Panc1 (cell line): ENCODE measurements at regions not wholly inside any gene's neighbourhood (a gene's known extent, or its start where the extent isn't known, plus 50 kb on each side); places are given as distances from the start of the nearest gene placed in this dataset.
"Not testable (repeated sequence)": the region's sequence is repeated elsewhere in the genome, so short reads cannot be mapped to it uniquely, and the experiment has no call there.

Experiments used
- ATAC-seq: fragments of 200-7000 bp; cut with Tn5 transposase; 2 replicates; pipeline ENCODE4 v1.9.1; 2020; ENCODE audit warnings: mild to moderate bottlenecking, moderate library complexity
- BruUV-seq: library from RNA; stranded (reverse); fragments of 400-500 nt; replicated peaks from 2 replicates; lab custom pipeline; 2021; lab: Mats Ljungman, UMichigan
- CTCF ChIA-PET: fragments of 300-600 bp; sonication (Branson Sonifier 250); formaldehyde crosslinking; loops from one replicate; lab custom pipeline; 2022; ENCODE audit warnings: antibody characterized with exemption; lab: Charles Lee
- POLR2A ChIA-PET: fragments of 300-600 bp; sonication (Branson Sonifier 250); formaldehyde crosslinking; loops from one replicate; lab custom pipeline; 2022; ENCODE audit warnings: antibody characterized with exemption; lab: Charles Lee
- DNase-seq: peaks from one replicate; pipeline ENCODE4 v3.0.0-alpha.2; 2010; ENCODE audit warnings: low read depth, low spot score
- H3K27ac ChIP-seq: 2 replicates; pipeline ENCODE4 v1.5.1; 2011; ENCODE audit warnings: mild to moderate bottlenecking, low read length, inconsistent platforms
- H3K27me3 ChIP-seq: fragments of 200-500 bp; sonication (Bioruptor generic); 2 replicates; pipeline ENCODE4 v1.6.0; 2014; ENCODE audit warnings: low read length, inconsistent platforms; ENCODE audit not compliant: control insufficient read depth, insufficient read depth
- H3K36me3 ChIP-seq: fragments of 200-500 bp; sonication (Bioruptor generic); 2 replicates; pipeline ENCODE4 v1.5.1; 2014; ENCODE audit warnings: inconsistent platforms, mild to moderate bottlenecking, low read length, moderate library complexity; ENCODE audit not compliant: control insufficient read depth, insufficient read depth
- H3K4me1 ChIP-seq: 2 replicates; pipeline ENCODE4 v1.5.1; 2011; ENCODE audit warnings: inconsistent platforms, mild to moderate bottlenecking, low read length, moderate library complexity; ENCODE audit not compliant: control insufficient read depth, insufficient read depth
- H3K4me3 ChIP-seq, 2 experiments: 2 replicates each; pipeline ENCODE4 v1.5.1; 2011 to 2012; ENCODE audit warnings: low read depth in 2 of 2, low read length in 2 of 2, mild to moderate bottlenecking in 2 of 2, inconsistent platforms in 1 of 2, moderate library complexity in 1 of 2
- H3K9me3 ChIP-seq: fragments of 200-500 bp; sonication (Bioruptor generic); 2 replicates; pipeline ENCODE4 v1.5.1; 2014; ENCODE audit warnings: low read depth, mild to moderate bottlenecking, inconsistent platforms, low read length, moderate library complexity; ENCODE audit not compliant: control insufficient read depth, insufficient read depth
- POLR2AphosphoS5 ChIP-seq: IDR thresholded peaks from 2 replicates; pipeline ENCODE4 v1.6.1; 2012; ENCODE audit warnings: mild to moderate bottlenecking, low read depth, low read length, moderate library complexity
- SIN3A ChIP-seq: IDR thresholded peaks from 2 replicates; pipeline ENCODE4 v1.6.1; 2012; ENCODE audit warnings: low read depth, mild to moderate bottlenecking, low read length, moderate library complexity, borderline replicate concordance; ENCODE audit not compliant: insufficient read depth
- TCF7L2 ChIP-seq: IDR thresholded peaks from 2 replicates; pipeline ENCODE4 v1.6.1; 2011; ENCODE audit warnings: mild to moderate bottlenecking, low read depth, low read length, inconsistent platforms
- in situ Hi-C: cut with HindIII; loops from 2 replicates; pipeline ENCODE4 v1.10.0; 2016; ENCODE audit warnings: low sequenced_read_pairs, low pct_unique_long_range_greater_than_20kb
- intact Hi-C: fragments of 100-400 bp; cut with micrococcal nuclease; formaldehyde crosslinking; loops from one replicate; pipeline ENCODE4 v1.10.0; 2022; ENCODE audit not compliant: unreplicated experiment
- TF ChIP-seq, protein P1 (sequence below): fragments of 450-650 bp; IDR thresholded peaks from 2 replicates; pipeline ENCODE4 v1.5.1; 2017; ENCODE audit warnings: mild to moderate bottlenecking
- TF ChIP-seq, protein P2 (sequence below), 2 experiments: IDR thresholded peaks; 2 replicates each; pipeline ENCODE4 v1.6.1; 2011 to 2012; ENCODE audit warnings: low read depth in 2 of 2, control low read depth in 1 of 2, low read length in 1 of 2, mild to moderate bottlenecking in 1 of 2, moderate library complexity in 1 of 2; ENCODE audit not compliant: insufficient read depth in 1 of 2

DNA sequence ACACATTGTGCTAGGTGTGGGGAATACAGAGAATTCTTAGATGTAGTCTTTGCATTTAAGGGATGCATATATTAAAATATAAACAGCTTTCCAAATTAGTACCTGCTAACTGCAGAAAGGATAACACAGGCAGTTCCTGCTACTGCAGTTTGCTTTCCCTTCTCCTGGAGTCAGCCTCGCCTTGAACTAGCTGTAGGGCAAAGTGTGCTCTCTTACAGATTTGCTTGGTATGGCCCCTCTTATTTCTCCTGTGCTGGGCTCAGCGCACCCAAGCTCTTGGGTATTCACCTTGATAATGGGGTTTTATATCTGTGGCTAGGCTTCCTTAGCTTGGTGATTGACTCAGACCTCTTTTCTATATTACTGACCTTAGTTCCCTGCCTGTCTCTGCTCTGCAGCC lies 108.4 kb upstream of the PNPT1 start:
- CTCF ChIA-PET: no interaction called here
- in situ Hi-C loops: no loop called here
- peak; percentile 26; the same call in 1 of the 2 replicates for ATAC-seq
- peak overlapping the region; percentile 35; the same call in 1 of the 2 replicates for H3K27ac ChIP-seq
- BruUV-seq: no TSS peak
- no peaks in the 10 kb centered on the region for H3K9me3 ChIP-seq
- no peak for DNase-seq
- H3K36me3 ChIP-seq: no peaks in the 10 kb centered on the region
- TF ChIP-seq, protein P1, sequence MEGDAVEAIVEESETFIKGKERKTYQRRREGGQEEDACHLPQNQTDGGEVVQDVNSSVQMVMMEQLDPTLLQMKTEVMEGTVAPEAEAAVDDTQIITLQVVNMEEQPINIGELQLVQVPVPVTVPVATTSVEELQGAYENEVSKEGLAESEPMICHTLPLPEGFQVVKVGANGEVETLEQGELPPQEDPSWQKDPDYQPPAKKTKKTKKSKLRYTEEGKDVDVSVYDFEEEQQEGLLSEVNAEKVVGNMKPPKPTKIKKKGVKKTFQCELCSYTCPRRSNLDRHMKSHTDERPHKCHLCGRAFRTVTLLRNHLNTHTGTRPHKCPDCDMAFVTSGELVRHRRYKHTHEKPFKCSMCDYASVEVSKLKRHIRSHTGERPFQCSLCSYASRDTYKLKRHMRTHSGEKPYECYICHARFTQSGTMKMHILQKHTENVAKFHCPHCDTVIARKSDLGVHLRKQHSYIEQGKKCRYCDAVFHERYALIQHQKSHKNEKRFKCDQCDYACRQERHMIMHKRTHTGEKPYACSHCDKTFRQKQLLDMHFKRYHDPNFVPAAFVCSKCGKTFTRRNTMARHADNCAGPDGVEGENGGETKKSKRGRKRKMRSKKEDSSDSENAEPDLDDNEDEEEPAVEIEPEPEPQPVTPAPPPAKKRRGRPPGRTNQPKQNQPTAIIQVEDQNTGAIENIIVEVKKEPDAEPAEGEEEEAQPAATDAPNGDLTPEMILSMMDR: no peak
- TF ChIP-seq SIN3A (no peak), POLR2AphosphoS5 (no peak), TCF7L2 (no peak)
- TF ChIP-seq, protein P2, sequence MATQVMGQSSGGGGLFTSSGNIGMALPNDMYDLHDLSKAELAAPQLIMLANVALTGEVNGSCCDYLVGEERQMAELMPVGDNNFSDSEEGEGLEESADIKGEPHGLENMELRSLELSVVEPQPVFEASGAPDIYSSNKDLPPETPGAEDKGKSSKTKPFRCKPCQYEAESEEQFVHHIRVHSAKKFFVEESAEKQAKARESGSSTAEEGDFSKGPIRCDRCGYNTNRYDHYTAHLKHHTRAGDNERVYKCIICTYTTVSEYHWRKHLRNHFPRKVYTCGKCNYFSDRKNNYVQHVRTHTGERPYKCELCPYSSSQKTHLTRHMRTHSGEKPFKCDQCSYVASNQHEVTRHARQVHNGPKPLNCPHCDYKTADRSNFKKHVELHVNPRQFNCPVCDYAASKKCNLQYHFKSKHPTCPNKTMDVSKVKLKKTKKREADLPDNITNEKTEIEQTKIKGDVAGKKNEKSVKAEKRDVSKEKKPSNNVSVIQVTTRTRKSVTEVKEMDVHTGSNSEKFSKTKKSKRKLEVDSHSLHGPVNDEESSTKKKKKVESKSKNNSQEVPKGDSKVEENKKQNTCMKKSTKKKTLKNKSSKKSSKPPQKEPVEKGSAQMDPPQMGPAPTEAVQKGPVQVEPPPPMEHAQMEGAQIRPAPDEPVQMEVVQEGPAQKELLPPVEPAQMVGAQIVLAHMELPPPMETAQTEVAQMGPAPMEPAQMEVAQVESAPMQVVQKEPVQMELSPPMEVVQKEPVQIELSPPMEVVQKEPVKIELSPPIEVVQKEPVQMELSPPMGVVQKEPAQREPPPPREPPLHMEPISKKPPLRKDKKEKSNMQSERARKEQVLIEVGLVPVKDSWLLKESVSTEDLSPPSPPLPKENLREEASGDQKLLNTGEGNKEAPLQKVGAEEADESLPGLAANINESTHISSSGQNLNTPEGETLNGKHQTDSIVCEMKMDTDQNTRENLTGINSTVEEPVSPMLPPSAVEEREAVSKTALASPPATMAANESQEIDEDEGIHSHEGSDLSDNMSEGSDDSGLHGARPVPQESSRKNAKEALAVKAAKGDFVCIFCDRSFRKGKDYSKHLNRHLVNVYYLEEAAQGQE (IDR thresholded peaks at IDR 0.05; ENCODE audit: insufficient read depth in 1 of 2, low read depth in 2 of 2, low read length in 1 of 2): no peak
- no peaks in the 10 kb centered on the region for H3K27me3 ChIP-seq
- POLR2A ChIA-PET: interaction anchor here (0.5 kb wide), 1 partner anchor 50 kb away, joined by 3 read pairs; no protein-coding TSS in a partner anchor
- intact Hi-C loops: no loop called here
- H3K4me1 ChIP-seq: peaks cover 9% of the 10 kb centered on the region
- no peak overlapping the region for H3K4me3 ChIP-seq

DNA sequence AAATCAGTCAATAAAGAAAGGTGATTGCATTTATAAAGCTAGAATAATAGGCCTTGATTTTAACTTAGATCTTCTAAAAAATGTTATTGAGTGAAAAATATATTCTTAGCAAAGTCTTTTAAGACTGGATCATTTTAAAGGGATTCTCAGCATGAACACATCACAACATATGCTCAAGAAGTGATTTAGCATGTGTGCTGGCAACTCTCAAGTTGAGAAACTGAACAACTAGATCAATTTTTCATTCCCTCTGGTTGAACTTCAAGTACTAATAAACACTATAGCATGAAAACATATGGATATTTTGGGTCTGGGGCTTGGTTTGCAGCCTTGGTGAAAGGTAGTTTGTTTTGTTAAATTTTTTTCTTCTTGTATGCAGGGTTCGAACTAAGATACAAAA lies 107.8 kb upstream of the PNPT1 start:
- POLR2A ChIA-PET: no interaction called here
- intact Hi-C loops (no loop called here), in situ Hi-C loops (no loop called here)
- H3K36me3 ChIP-seq: no peaks in the 10 kb centered on the region
- no TSS peak for BruUV-seq
- DNase-seq (no peak), ATAC-seq (no peak)
- TF ChIP-seq TCF7L2 (no peak), POLR2AphosphoS5 (no peak), SIN3A (no peak)
- TF ChIP-seq, protein P2 (IDR thresholded peaks at IDR 0.05; ENCODE audit: insufficient read depth in 1 of 2, low read depth in 2 of 2, low read length in 1 of 2): no peak
- TF ChIP-seq, protein P1: no peak
- H3K4me1 ChIP-seq: peaks cover 9% of the 10 kb centered on the region
- H3K9me3 ChIP-seq: no peaks in the 10 kb centered on the region
- no peaks in the 10 kb centered on the region for H3K27me3 ChIP-seq
- CTCF ChIA-PET: no interaction called here
- H3K4me3 ChIP-seq: no peak overlapping the region
- peak overlapping the region; percentile 35; the same call in 1 of the 2 replicates for H3K27ac ChIP-seq

DNA sequence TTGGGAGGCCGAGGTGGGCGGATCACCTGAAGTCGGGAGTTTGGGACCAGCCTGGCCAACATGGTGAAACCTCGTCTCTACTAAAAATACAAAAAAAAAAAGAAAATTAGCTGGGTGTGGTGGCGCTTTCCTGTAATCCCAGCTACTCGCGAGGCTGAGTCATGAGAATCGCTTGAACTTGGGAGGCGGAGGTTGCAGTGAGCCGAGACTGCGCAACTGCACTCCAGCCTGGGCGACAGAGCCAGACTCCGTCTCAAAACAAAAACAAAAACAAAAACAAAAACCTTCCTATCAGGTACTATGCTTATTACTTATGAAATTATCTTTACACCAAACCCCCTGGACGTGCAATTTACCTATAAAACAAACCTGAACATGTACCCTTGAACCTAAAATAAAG lies 106.0 kb upstream of the PNPT1 start:
- H3K4me1 ChIP-seq, intact Hi-C loops, H3K27me3 ChIP-seq, H3K27ac ChIP-seq, H3K4me3 ChIP-seq, in situ Hi-C loops, H3K36me3 ChIP-seq, BruUV-seq, H3K9me3 ChIP-seq, CTCF ChIA-PET, DNase-seq, ATAC-seq: not testable (repeated sequence)
- POLR2A ChIA-PET: interaction anchor here (0.7 kb wide), 1 partner anchor 578 kb away, joined by 3 read pairs; no protein-coding TSS in a partner anchor
